HG03432 (cell line): ENCODE measurements at regions not wholly inside any gene's neighbourhood (a gene's known extent, or its start where the extent isn't known, plus 50 kb on each side); places are given as distances from the start of the nearest gene placed in this dataset.
A peak's percentile ranks its signal among the peaks of the same experiment; 100 is the strongest.
"Not testable (repeated sequence)": the region's sequence is repeated elsewhere in the genome, so short reads cannot be mapped to it uniquely, and the experiment has no call there.

Experiments
- ATAC-seq: cut with Tn5 transposase; IDR thresholded peaks from one replicate; pipeline ENCODE4 v1.9.1; 2021; ENCODE audit warnings: mild to moderate bottlenecking, moderate library complexity; ENCODE audit not compliant: unreplicated experiment

- peak; percentile 82 for ATAC-seq
These were observed 276.4 kb upstream of the B3GALT2 start for GRCh38 chr1:193462629-193463320.

- ATAC-seq: no peak
These were observed 272.2 kb upstream of the B3GALT2 start for GRCh38 chr1:193458628-193459027.

DNA sequence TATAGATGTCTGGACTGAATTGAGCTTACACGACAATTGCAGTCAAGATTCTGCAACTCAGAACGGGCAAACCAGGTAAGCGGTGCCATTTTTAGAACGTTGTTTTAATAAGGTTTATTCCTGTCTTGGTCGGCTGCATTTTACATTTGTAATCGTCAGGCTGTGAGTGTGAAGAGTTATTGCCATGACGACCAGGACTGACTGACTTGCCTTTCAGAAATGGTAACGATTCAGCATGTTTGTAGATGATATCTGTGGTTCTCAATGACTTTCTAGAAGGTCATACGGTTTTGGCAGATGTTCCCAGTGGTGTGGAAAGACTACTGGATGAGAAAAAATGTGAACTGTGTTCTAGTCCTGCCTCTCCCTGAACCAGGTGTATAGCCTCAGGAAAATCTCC, 271.3 kb upstream of the B3GALT2 start:
- ATAC-seq: no peak

DNA sequence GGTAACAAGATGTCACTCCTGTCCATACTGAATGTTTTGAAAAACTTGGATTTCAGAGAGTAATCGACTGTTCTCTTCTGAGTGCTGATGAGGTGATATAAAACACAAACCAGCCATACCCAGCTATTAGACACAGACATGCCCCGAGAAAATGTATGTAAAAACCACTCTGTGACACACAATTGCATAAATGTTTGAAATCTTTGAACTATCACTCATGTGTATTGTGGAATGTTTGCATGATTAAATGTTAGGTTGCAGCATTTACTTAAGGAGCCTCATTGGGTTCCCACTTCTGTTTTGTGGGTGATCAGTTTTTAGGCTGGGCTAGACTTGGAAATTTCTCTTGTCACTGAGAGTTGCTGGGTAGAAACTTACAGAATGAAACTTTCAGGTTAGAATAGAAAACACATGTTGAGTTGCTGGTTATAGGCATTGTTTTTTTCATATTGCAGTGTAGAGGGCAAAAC, 270.4 kb upstream of the B3GALT2 start:
- peak; percentile 73 for ATAC-seq

DNA sequence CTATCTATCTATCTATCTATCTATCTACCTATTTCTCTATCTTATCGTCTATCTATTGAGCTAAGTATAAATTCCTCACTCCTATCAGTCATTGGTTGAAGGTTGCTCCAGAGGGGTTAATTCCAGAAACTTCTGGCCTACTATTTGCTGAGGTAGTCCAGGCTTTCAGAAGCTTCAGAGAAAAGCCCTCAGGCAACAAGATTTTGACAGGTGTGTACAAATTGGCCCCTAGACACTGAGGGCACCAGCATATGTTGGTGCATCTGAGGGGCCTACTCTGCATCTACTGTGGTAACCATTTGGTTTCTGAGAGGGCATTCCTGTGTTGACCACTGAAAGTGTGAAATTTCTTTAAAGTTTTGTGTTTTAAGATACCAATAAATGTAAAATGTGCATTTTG, 265.2 kb upstream of the B3GALT2 start:
- ATAC-seq: no peak

GRCh38 chr1:193451001-193451400, 264.6 kb upstream of the B3GALT2 start:
- no peak for ATAC-seq

DNA sequence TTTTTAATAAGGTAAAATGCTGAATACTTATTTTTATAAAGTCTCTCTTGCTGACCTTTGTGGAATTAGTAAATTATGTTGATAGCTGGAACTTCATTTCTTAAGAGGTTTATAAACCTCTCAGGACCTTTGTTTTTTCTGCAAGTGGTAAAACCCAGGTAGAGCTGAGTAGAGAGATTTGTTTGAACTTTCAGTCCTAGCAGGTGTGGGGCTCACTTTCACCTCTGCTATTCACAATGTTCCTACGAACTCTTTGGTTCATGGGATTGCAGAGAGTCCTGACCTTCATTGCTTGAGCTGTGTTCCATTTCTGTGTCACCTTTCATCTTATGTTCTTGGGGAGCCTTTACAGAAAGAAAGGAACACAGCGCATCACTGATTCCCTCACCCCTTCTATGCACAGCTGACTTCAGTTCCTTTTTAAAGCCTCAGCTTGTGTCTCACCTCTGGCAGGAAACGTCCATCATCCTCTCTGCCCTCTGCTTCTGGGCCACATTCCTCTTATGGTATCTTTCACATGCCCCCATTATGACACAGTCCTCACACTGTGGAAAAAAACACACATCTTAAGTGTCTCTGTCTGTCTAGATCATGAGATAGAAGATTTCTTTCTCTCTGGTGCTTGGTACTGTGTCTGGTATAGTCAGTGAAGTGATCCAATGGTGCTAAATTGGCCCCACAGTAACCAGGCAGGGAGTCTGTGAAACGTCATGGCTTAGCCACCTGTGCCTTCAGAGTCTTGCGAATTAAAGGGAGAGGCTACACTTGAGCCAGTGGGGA, 262.5 kb upstream of the B3GALT2 start:
- peak; percentile 96 for ATAC-seq

DNA sequence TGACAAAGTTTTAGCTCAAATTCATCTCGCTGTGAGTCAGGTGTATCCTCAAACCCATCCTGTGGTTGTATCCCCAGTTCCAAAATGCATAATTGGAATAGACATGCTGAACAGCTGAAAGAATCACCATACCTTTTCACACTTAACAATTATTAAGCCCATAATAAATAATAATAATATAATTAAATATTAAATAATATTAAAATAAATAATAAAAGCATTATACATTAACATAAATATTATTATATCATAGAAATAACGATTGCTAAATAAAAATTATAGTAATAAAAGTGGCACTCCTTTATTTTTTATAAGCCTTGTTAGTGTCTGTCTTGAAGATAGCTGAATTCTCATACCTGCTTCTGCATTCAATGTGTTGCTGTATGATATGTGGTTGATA, 257.5 kb upstream of the B3GALT2 start:
- no peak for ATAC-seq

GRCh38 chr1:193438771-193439170, 252.4 kb upstream of the B3GALT2 start:
- ATAC-seq: peak; percentile 74

DNA sequence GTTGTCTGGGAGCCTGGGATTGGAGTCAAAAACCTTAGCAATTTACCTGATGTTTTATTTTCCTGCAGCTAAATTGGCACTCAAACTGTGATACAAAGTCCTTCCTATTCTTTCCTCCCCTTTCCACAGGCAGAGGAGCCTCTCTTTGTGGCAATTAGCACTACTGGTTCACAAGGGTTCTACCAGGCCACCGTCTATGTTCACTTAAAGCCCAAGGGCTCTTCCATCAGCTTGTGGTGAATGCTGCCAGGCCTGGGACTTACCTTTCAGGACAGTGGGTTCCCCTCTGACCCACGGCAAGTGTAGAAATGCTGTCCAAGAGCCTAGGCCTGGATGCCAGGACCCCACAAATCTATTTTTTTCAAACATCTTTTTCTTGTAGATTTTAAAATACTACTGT, 251.9 kb upstream of the B3GALT2 start:
- peak; percentile 25 for ATAC-seq

DNA sequence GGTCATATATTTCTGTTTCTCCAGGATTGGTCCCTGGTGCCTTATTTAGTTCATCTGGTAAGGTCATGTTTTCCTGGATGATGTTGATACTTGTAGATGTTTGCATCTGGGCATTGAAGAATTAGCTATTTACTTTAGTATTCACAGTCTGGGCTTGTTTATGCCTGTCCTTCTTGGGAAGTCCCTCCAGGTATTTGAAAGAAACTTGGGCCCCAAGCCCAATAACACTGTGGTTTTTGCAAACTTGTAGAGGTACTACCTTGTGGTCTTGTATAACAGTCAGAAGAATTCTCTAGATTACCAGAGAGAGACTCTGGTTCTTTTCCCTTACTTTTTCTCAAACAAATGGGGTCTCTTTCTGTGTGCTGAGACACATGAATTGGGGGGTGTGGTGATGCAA, 251.4 kb upstream of the B3GALT2 start:
- peak; percentile 91 for ATAC-seq

GRCh38 chr1:193437333-193437732, 250.9 kb upstream of the B3GALT2 start:
- not testable (repeated sequence) for ATAC-seq

DNA sequence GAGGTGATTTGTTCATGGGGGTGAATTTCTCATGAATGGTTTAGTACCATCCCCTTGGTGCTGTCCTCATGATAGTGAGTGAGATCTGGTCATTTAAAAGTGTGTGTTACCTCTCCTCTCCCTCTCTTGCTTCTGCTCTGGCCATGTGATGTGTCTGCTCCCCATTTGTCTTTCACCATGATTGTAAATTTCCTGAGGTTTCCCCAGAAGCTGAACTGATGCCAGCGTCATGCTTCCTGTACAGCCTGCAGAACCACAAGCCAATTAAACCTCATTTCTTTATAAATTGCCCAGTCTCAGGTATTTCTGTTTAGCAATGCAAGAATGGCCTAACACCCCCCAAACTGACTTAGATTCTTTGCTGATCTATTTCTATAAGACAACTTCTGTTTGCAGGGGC, 249.4 kb upstream of the B3GALT2 start:
- no peak for ATAC-seq

DNA sequence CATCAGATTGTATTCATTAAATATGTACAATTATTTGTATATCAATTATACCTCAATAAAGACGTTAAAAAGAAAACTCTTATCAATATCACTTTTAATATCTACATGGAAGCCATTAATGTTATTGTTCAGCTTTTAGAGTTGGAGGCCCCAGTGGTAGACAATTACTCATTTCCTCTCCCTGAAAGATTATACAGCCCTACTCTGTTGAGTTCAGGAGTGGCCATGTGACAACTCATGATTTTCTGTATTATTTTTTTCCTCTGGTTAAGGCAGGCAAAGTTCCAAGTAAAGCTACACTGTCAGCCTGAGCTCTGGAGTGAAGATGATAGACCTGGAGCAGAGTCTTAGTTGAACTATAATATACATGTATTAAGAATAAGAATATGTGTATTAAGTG, 247.9 kb upstream of the B3GALT2 start:
- ATAC-seq: no peak

- ATAC-seq: no peak
These were observed 247.2 kb upstream of the B3GALT2 start for GRCh38 chr1:193433599-193433998.

DNA sequence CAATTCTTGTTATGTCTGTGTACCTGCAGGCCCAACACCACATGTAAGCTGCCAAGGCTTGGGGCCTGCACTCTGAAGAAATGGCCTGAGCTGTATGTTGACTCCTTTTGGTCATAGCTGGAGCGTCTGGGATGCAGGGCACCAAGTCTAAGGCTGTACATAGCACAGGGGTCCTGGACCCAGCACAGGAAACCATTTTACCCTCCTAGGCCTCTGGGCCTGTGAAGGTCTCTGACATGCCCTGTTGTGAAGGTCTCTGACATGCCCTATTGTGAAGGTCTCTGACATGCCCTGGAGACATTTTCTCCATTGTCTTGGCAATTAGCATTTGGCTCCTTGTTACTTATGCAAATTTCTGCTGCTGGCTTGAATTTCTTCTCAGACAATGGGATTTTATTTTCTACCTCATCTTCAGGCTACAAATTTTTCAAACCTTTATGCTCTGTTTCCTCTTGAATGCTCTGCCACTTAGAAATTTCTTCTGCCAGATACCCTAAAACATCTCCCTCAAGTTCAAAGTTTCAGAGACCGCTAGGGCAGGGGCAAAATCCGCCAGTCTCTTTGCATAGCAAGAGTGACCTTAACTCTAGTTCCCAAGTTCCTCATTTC, 246.7 kb upstream of the B3GALT2 start:
- ATAC-seq: no peak

GRCh38 chr1:193431265-193431977, 245.0 kb upstream of the B3GALT2 start:
- no peak for ATAC-seq

- ATAC-seq: no peak
These were observed 241.1 kb upstream of the B3GALT2 start for GRCh38 chr1:193427524-193427923.

DNA sequence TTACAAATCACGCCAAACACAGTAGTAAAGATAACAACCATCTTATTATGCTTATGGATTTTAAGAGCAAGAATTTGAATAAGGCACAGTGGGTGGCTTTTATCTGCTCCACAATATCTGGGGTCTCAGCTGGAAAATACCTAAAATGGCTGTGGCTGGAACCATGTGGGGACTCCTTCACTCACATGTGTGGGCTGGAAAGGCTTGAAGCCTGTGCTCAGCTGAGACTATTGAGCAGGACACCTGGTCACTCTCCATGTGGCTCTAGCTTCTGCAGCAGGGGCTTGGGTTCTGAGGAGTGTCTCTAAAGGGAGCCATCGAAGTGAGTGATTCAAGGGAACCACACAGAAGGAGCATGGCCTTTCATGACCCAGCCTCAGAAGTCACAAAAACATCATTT, 239.6 kb upstream of the B3GALT2 start:
- ATAC-seq: no peak

DNA sequence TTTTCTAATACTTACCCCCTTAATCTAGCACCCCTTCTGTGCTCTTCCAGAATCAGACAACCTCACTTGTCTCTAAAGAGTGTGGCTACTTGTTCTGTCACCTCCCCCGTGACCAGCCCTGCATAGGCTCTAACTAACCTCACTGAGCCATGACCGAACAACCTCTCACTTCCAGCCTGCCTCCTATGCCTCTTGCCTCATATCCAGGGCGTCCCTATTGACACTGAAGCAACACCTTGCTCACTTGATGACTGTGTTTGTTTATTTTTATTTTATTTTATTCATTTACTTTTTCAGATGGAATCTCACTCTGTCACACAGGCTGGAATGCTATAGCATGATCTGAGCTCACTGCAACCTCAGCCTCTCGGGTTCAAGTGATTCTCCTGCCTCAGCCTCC, 235.1 kb upstream of the B3GALT2 start:
- ATAC-seq: no peak

DNA sequence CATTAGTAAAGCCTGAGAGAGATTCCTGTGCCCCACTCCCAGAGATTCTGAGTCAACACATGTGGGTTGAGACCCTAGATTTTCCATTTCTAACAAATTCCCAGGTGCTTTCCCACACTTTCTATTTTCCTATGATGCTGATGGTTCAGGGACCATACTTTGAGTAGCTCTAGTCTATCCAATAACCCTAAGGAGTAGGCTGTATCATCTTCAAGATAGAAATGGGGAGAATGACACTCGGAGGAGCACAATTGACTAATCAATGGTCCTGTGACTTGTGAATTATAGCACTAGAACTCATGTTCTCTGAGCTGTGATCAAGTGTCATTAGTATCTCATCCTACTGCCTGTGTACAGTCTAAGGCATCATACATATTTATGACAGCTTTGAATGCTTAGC, 232.9 kb upstream of the B3GALT2 start:
- ATAC-seq: no peak

DNA sequence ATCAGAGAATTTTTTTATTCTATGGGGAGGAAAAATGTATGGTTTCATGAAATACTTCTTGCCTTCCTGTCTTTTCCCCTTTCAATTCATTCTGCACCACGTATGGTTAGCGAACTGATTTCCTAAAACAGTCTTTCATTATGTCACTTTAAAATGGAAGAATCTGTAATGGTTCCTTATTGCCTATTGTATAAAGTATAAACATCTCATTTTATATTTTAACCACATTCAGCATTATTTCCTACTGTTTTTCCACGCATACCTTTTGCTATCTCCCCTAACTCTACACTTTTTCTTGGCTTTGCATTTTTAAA, 232.3 kb upstream of the B3GALT2 start:
- no peak for ATAC-seq
